GM21381 (cell line): ENCODE measurements at regions not wholly inside any gene's neighbourhood (a gene's known extent, or its start where the extent isn't known, plus 50 kb on each side); places are given as distances from the start of the nearest gene placed in this dataset.
"Not testable (repeated sequence)": the region's sequence is repeated elsewhere in the genome, so short reads cannot be mapped to it uniquely, and the experiment has no call there.

Experiments
- ATAC-seq: cut with Tn5 transposase; IDR thresholded peaks from one replicate; pipeline ENCODE4 v1.9.1; 2021; ENCODE audit warnings: mild to moderate bottlenecking, moderate library complexity; ENCODE audit not compliant: unreplicated experiment

GRCh38 chr5:45038366-45038987 is 229.7 kb downstream of the MRPS30 start:
- peak; percentile 69 for ATAC-seq

DNA sequence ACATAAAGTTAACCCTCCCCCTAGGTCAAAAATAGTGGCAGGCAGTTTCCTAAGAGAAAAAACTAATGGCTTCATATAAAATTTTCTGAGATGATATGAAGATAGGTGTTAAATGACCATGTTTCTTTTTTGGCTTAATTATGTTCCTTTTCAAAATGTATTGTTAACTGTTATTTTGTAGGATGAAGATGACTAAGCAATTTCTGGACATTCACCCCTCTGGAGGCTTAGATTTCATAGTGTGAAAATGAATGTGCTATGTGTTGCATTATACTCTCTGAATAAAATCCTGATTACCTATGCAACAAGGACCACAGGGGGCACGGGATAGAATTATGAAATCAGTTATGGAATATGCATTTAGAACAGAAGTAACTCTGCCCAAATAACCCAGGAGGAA is 233.5 kb downstream of the MRPS30 start:
- ATAC-seq: no peak

DNA sequence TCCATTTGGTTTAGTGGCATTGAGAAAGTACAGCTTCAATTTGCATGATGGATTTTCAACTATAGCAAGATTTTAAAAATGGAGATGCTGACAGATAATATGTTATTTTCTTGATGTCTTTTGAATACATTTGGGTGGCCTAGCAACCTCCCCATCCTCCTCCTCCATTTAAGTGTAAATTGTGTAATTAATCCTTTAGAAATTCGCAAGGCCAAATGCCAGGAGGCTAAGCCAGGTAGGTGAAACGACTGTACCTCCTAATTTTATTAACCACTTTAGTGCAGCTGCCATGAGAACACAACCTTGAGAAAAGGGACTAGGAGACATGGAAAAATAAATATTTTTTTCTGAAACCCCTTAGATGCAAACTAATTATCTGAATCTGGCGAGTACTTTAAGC is 248.8 kb downstream of the MRPS30 start:
- ATAC-seq: no peak

GRCh38 chr5:45060724-45061123 is 252.0 kb downstream of the MRPS30 start:
- ATAC-seq: no peak

GRCh38 chr5:45062044-45062443 is 253.3 kb downstream of the MRPS30 start:
- ATAC-seq: no peak

GRCh38 chr5:45081082-45081481 is 272.3 kb downstream of the MRPS30 start:
- no peak for ATAC-seq

DNA sequence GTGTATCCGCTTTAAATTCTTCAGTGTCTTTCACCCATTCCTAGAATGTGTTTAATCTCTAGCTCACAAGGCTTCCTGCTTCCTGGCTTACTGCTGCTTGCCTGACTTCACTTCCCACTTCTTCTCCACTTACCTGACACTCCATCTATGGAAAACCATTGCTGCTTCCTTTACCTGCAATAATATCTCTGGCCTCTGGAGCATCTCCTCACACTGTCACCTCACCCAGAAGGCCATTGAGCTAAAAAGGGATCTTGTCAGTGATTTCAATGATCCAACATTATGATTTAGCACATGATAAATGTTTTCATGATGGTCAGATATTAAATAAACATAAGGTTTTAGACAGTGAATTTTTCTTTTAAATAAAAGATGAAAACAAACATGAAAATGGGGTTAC is 281.1 kb downstream of the MRPS30 start:
- ATAC-seq: no peak

GRCh38 chr5:45093377-45093776 is 284.6 kb downstream of the MRPS30 start:
- no peak for ATAC-seq

- ATAC-seq: no peak
Measured at GRCh38 chr5:45094876-45095440, 286.2 kb downstream of the MRPS30 start.

DNA sequence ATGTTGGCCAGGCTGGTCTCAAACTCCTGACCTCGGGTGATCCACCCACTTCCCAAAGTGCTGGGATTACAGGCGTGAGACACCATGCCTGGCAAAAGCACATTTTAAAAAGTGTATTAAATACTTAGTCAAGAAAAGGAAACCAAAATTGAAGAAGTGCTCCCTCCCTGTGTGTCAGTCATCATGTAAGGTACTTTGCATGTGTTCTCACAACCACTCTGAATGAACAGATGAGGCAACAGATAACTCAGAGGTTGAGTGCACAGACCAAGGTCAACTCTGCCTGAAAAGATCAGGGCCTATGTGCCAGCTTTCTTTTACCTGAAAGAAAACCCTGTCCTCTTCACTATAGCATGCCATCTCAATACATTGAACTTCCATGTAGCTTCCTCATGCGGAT is 289.7 kb downstream of the MRPS30 start:
- ATAC-seq: no peak

DNA sequence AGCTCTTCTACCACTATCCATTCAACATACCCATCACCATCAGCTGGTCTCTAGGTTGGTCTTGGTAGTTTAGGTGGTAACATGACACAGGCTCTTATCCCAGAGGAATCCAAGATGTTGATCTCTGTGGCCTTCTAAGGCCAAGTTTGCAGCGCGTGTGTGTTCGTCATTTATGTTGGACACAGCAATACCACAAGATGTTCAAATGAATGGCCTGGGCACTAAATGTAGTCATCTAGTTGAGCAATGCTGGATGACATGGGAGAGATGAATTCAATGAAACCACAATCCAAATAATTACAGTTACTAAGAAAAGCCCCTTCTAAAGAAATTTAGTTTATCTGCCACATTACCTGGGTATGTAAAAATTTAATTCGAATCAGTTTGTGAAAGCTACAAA is 292.4 kb downstream of the MRPS30 start:
- ATAC-seq: no peak

- ATAC-seq: no peak
Measured at GRCh38 chr5:45105491-45105994, 296.8 kb downstream of the MRPS30 start.

GRCh38 chr5:45109062-45109461 is 300.3 kb downstream of the MRPS30 start:
- ATAC-seq: no peak

DNA sequence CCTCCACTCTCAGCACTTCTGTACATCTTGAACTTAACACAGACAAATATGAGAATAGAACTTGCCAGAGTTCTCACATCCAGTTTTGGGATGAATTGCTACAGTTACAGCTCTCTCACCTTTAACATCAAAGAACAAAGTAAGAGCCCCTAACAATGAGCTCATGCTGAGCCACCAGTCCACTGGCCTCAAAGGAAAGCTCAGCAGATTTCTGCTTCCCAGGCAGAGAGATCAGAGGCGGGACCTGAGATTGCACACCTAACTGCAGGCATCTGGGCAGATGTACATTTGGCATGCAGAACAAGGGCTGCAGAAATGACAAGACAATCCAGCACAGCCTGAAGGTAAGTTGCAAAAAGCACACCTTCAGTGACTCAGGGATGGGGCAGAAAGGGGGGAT is 300.9 kb downstream of the MRPS30 start:
- no peak for ATAC-seq

GRCh38 chr5:45110399-45110798 is 301.7 kb downstream of the MRPS30 start:
- ATAC-seq: no peak

DNA sequence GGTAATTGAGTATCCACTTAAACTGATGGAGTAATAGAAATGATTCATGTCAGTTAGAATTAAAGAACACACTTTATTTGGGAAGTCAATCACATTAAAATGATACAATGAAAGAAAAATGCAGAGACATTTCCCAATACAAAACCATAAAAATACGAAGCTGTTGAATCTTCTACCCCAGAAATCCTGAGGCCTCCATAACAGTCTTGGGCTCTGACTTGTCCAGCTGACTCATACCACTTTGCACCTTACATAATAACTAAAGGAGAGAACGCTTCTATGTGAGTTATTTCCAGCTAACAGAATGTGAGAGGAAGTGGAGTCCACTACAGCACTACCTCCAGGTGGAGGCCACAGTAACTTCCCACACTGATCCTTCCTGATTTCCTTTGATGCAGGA is 305.0 kb downstream of the MRPS30 start:
- no peak for ATAC-seq

DNA sequence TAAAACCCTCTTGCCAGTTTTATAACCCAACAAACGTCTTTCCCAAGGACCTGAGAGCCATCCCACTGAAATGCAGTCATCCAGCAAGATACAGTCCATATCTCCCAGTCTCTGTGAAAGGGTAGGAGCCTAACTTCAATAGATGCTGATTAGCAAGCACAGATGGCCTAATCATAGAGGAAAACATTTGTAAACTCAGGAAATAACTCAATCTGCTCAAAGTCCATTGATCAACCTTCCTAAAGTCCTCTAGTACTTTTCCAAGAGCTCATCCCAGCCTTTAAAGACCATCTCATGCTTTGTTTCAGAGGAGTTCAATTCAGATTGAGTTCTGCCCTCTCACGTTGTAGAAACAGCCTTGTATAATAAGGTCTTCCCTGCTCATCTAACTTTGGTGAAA is 324.2 kb downstream of the MRPS30 start:
- ATAC-seq: no peak

DNA sequence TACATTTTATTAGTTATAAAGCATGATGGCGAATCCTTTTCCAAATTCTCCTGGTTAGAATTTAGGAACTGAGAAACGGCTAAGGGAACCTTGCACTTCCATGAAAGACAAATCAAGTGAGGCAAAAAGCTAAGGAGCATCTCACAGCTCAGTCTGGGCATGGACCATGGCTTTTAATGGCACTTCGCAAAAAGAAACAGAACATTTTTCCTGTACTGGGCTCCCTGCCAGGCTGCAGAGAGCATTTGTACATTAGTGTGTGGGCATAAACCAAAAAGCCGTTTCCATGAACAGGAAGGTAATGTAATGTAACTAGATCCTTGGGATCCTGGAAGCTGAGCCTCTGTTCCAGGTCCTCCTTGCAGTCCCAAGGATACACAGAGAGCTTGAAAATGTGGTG is 354.2 kb downstream of the MRPS30 start:
- no peak for ATAC-seq

DNA sequence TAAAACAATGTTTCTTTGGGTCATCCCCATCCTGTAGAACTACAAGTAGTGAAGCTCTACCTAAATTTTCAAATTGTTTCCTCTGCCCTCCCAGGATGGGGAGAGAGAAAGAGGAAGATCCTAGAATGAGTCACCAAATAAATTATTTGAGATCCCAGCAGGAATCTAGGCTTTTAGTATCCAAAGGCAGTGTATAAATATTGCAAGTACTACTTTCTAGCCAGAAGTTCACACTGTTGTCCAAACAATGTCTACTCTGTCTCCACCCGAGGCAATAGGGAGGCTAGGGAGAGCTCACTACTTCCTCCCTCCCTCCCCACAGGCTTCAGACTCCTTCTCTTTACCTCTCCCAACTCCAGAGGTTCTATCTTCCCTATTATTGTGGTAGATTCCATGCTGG is 362.8 kb downstream of the MRPS30 start:
- ATAC-seq: no peak

DNA sequence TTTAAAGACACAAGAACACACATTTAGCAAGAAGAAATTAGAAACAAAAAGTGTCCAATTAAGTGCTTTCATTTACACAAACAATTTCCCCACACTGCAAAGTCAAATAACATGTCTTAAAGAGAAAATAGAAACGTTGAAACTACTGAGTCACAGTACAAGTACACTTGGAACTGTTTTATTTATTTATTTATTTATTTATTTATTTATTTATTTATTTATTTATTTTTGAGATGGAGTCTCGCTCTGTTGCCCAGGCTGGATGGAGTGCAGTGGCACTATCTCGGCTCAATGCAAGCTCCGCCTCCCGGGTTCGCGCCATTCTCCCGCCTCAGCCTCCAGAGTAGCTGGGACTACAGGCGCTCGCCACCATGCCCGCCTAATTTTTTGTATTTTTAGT is 363.9 kb downstream of the MRPS30 start:
- not testable (repeated sequence) for ATAC-seq

GRCh38 chr5:45179686-45180085 is 370.9 kb downstream of the MRPS30 start:
- ATAC-seq: no peak

GRCh38 chr5:45189042-45189441 is 380.3 kb downstream of the MRPS30 start:
- ATAC-seq: no peak

- no peak for ATAC-seq
Measured at GRCh38 chr5:45189481-45189880, 380.7 kb downstream of the MRPS30 start.
